Stomach (tissue), 4 donors: ENCODE measurements at regions not wholly inside any gene's neighbourhood (a gene's known extent, or its start where the extent isn't known, plus 50 kb on each side); places are given as distances from the start of the nearest gene placed in this dataset.

Experiments
- CTCF ChIP-seq, 7 experiments: fragments of 450-650 bp in 4 of 7; fragments of 200-600 bp in 3 of 7; sonication (generic) in 3 of 7; IDR thresholded peaks; one replicate each; pipeline ENCODE4 v1.5.1; 2016 to 2019; ENCODE audit warnings: antibody characterized with exemption in 7 of 7, control low read depth in 2 of 7, mild to moderate bottlenecking in 1 of 7
- POLR2A ChIP-seq, 4 donors: fragments of 450-650 bp; IDR thresholded peaks; one replicate each; pipeline ENCODE4 v1.6.1; 2016; ENCODE audit warnings: antibody characterized with exemption in 4 of 4, control low read depth in 2 of 4, mild to moderate bottlenecking in 1 of 4, moderate library complexity in 1 of 4
- POLR2AphosphoS5 ChIP-seq, 3 donors: sonication (generic); formaldehyde crosslinking; IDR thresholded peaks; one replicate each; pipeline ENCODE4 v1.6.1; 2016; ENCODE audit warnings: antibody characterized with exemption in 3 of 3

DNA sequence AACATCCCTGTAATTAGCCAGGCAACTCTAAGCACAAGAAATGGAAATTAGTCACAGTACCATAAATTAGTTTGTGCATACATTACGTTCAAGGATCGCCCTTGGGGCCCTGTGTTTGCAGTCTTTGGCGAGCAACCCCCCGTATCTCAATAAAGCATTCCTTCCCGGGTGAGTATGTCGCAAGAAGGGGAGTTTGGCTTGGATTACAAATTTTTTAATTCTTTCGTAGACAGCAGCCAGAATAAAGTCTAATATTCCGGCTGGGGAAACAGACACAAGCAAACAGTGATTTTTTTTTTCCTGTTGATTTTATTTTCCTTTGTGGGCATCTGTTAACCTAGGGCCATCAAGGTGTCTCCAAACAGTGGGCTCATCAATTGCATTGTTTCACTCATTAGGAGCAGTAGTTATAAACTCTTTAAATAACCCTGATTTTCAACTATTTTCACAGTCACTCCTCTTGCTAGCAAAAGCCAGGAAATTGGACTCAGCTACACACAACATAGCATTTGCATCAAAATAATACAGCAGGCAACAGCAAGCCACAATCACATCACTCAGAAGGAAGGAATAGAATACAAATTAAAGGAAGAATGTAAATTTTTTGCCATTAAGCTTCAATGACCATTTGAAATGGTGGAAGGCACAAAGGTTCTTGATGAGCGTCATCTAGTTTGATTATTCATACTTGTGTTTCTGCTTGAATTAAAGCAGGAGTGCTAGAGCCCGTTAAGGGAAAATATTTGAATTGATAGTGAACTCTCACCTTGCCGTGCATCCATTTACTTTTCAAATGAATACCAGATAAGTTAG, 85.3 kb downstream of the LINC00237 start:
- TF ChIP-seq CTCF (IDR thresholded peaks at IDR 0.05) (no peak), POLR2A (IDR thresholded peaks at IDR 0.05) (no peak), POLR2AphosphoS5 (IDR thresholded peaks at IDR 0.05) (no peak)
